Keratinocyte (primary cell): ENCODE measurements at regions not wholly inside any gene's neighbourhood (a gene's known extent, or its start where the extent isn't known, plus 50 kb on each side); places are given as distances from the start of the nearest gene placed in this dataset.

Experiments
- DNase-seq: peaks from one replicate; pipeline ENCODE4 v3.0.0-alpha.2; 2011; ENCODE audit warnings: low read depth, missing footprints, low spot score
- FAIRE-seq: peaks from 2 replicates; lab custom pipeline; 2011; peaks lifted over from hg19 to GRCh38; lab: Jason Lieb, UNC
- H2AFZ ChIP-seq: 2 replicates; pipeline ENCODE4 v1.6.0; 2012; ENCODE audit warnings: low read length, control low read depth, inconsistent platforms; ENCODE audit not compliant: control insufficient read depth
- H3K27ac ChIP-seq: 2 replicates; pipeline ENCODE4 v1.5.1; 2011; ENCODE audit warnings: low read length; ENCODE audit not compliant: control insufficient read depth, insufficient read depth
- H3K27me3 ChIP-seq: 3 replicates; pipeline ENCODE4 v1.6.0; 2011; ENCODE audit warnings: low read length; ENCODE audit not compliant: control insufficient read depth, insufficient read depth; ENCODE audit errors: extremely low read depth
- H3K36me3 ChIP-seq, 2 experiments: 2 replicates in 1 of 2; 3 replicates in 1 of 2; pipeline ENCODE4 v1.5.1; 2011; ENCODE audit warnings: low read length in 2 of 2, mild to moderate bottlenecking in 1 of 2; ENCODE audit not compliant: control insufficient read depth in 2 of 2, insufficient read depth in 2 of 2; ENCODE audit errors: extremely low read depth in 1 of 2
- H3K4me1 ChIP-seq: 3 replicates; pipeline ENCODE4 v1.5.1; 2011; ENCODE audit warnings: low read length; ENCODE audit not compliant: control insufficient read depth, insufficient read depth; ENCODE audit errors: extremely low read depth
- H3K4me2 ChIP-seq: 3 replicates; pipeline ENCODE4 v1.6.0; 2011; ENCODE audit warnings: low read depth, low read length; ENCODE audit not compliant: control insufficient read depth, insufficient read depth; ENCODE audit errors: extremely low read depth
- H3K4me3 ChIP-seq, 3 experiments: fragments of 200-600 bp in 1 of 3; sonication (generic) in 1 of 3; 2 replicates in 2 of 3; 3 replicates in 1 of 3; pipeline ENCODE4 v1.5.1; 2011 to 2016; ENCODE audit warnings: low read length in 3 of 3, mild to moderate bottlenecking in 3 of 3, control low read depth in 2 of 3, inconsistent platforms in 1 of 3, low read depth in 1 of 3, mixed read lengths in 1 of 3, mixed run types in 1 of 3, moderate library complexity in 1 of 3; ENCODE audit not compliant: control insufficient read depth in 2 of 3, insufficient read depth in 2 of 3; ENCODE audit errors: extremely low read depth in 1 of 3
- H3K79me2 ChIP-seq: 2 replicates; pipeline ENCODE4 v1.6.0; 2012; ENCODE audit warnings: low read length; ENCODE audit not compliant: control insufficient read depth, insufficient read depth
- H3K9ac ChIP-seq: 3 replicates; pipeline ENCODE4 v1.6.0; 2011; ENCODE audit warnings: low read length; ENCODE audit not compliant: control insufficient read depth, insufficient read depth; ENCODE audit errors: extremely low read depth
- H3K9me1 ChIP-seq: 3 replicates; pipeline ENCODE4 v1.6.0; 2011; ENCODE audit warnings: low read length; ENCODE audit not compliant: control insufficient read depth, insufficient read depth; ENCODE audit errors: extremely low read depth
- H3K9me3 ChIP-seq: 2 replicates; pipeline ENCODE4 v1.5.1; 2012; ENCODE audit warnings: low read depth, low read length; ENCODE audit not compliant: control insufficient read depth
- H4K20me1 ChIP-seq: 3 replicates; pipeline ENCODE4 v1.6.0; 2011; ENCODE audit warnings: low read length; ENCODE audit not compliant: control insufficient read depth, insufficient read depth; ENCODE audit errors: extremely low read depth
- EZH2 ChIP-seq: IDR thresholded peaks from one replicate; pipeline ENCODE4 v1.6.1; 2012; ENCODE audit warnings: inconsistent platforms, mild to moderate bottlenecking, low read length, moderate library complexity
- dilution Hi-C: fragments of 300-500 bp; cut with MboI; formaldehyde crosslinking; loops from one replicate; pipeline ENCODE4 v1.7.0; 2020; ENCODE audit warnings: low sequenced_read_pairs; ENCODE audit not compliant: extremely low pct_ligation_motif_present
- TF ChIP-seq, protein P1 (sequence below), 3 experiments: IDR thresholded peaks in 1 of 3; conservative IDR thresholded peaks in 1 of 3; optimal IDR thresholded peaks in 1 of 3; 2 replicates in 2 of 3; 3 replicates in 1 of 3; pipeline versions ENCODE3 to v1.5.1; 2011; ENCODE audit warnings: low read length in 3 of 3, mild to moderate bottlenecking in 3 of 3, moderate library complexity in 2 of 3, control low read depth in 1 of 3, inconsistent platforms in 1 of 3; ENCODE audit not compliant: insufficient read depth in 2 of 3; ENCODE audit errors: extremely low read depth in 1 of 3

DNA sequence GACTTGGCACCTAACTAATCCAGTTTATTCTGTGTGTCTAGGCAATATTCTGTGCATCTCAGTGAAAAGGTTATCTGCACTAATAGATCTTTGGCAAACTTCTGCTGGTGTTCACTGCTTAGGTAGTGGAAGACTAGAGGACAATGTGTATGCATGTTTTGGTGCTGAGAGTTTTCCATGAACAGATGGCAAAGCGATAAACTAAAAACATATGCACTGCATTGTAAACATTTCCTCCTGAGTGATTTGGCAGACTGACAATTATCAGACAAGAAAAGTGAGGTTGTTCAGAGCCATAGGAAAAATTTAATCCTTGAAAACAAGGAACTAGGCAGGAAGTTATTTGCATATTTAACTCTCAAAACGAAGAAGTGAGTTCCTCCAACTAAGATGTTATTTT lies 400.4 kb downstream of the ATP23 start:
- no peaks in the 10 kb centered on the region for H3K79me2 ChIP-seq
- H3K4me2 ChIP-seq, result no peak overlapping the region
- H3K36me3 ChIP-seq, result no peaks in the 10 kb centered on the region
- no peaks in the 10 kb centered on the region for H4K20me1 ChIP-seq
- TF ChIP-seq, protein P1, sequence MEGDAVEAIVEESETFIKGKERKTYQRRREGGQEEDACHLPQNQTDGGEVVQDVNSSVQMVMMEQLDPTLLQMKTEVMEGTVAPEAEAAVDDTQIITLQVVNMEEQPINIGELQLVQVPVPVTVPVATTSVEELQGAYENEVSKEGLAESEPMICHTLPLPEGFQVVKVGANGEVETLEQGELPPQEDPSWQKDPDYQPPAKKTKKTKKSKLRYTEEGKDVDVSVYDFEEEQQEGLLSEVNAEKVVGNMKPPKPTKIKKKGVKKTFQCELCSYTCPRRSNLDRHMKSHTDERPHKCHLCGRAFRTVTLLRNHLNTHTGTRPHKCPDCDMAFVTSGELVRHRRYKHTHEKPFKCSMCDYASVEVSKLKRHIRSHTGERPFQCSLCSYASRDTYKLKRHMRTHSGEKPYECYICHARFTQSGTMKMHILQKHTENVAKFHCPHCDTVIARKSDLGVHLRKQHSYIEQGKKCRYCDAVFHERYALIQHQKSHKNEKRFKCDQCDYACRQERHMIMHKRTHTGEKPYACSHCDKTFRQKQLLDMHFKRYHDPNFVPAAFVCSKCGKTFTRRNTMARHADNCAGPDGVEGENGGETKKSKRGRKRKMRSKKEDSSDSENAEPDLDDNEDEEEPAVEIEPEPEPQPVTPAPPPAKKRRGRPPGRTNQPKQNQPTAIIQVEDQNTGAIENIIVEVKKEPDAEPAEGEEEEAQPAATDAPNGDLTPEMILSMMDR (optimal IDR thresholded peaks at IDR 0.05 in 1 of 3, IDR thresholded peaks at IDR 0.05 in 1 of 3, conservative IDR thresholded peaks at IDR 0.05 in 1 of 3; ENCODE audit: extremely low read depth in 1 of 3, insufficient read depth in 2 of 3, low read length in 3 of 3), result no peak
- TF ChIP-seq EZH2, result no peak
- no peak for DNase-seq
- H3K4me3 ChIP-seq, result no peak overlapping the region
- H3K9me3 ChIP-seq, result no peaks in the 10 kb centered on the region
- H3K9me1 ChIP-seq, result no peaks in the 10 kb centered on the region
- peak; percentile 63 for FAIRE-seq
- H3K27me3 ChIP-seq, result no peaks in the 10 kb centered on the region
- no peak overlapping the region for H3K9ac ChIP-seq
- H3K27ac ChIP-seq, result no peak overlapping the region
- H3K4me1 ChIP-seq, result peaks cover 4% of the 10 kb centered on the region
- peak overlapping the region; percentile 25 for H2AFZ ChIP-seq
- dilution Hi-C loops, result loop anchor here (25.0 kb wide), 1 partner anchor 96 kb away; no protein-coding TSS in a partner anchor

DNA sequence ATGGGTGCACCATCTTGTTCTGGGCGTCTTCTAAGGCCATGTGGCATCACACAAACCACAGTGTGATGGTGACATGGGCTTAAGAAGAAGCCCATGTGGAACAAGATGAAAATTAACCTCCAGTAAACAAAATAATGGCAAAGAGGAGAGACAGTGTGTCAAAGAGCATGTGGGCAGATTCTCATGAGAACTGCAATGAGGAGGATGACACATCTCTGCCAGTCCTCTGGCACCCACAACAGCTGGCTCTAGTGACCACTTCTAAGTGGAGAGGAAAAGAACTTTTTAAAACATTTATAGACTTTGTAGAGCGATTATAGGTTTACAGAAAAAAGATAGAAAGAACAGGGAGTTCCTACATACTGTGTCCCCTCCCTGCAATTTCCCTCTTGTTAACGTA lies 401.4 kb downstream of the ATP23 start:
- no peaks in the 10 kb centered on the region for H3K36me3 ChIP-seq
- H3K4me2 ChIP-seq, result no peak overlapping the region
- no peaks in the 10 kb centered on the region for H3K9me3 ChIP-seq
- dilution Hi-C loops, result loop anchor here (25.0 kb wide), 1 partner anchor 95 kb away; no protein-coding TSS in a partner anchor
- DNase-seq, result no peak
- H3K79me2 ChIP-seq, result no peaks in the 10 kb centered on the region
- no peaks in the 10 kb centered on the region for H3K4me1 ChIP-seq
- H3K9ac ChIP-seq, result no peak overlapping the region
- H4K20me1 ChIP-seq, result no peaks in the 10 kb centered on the region
- H3K4me3 ChIP-seq, result no peak overlapping the region
- FAIRE-seq, result no peak
- no peak overlapping the region for H2AFZ ChIP-seq
- H3K27ac ChIP-seq, result no peak overlapping the region
- H3K27me3 ChIP-seq, result no peaks in the 10 kb centered on the region
- TF ChIP-seq EZH2, result no peak
- TF ChIP-seq, protein P1 (optimal IDR thresholded peaks at IDR 0.05 in 1 of 3, IDR thresholded peaks at IDR 0.05 in 1 of 3, conservative IDR thresholded peaks at IDR 0.05 in 1 of 3; ENCODE audit: extremely low read depth in 1 of 3, insufficient read depth in 2 of 3, low read length in 3 of 3), result no peak
- no peaks in the 10 kb centered on the region for H3K9me1 ChIP-seq
